ENCODE measurements at regions not wholly inside any gene's neighbourhood (a gene's known extent, or its start where the extent isn't known, plus 50 kb on each side); places are given as distances from the start of the nearest gene placed in this dataset.

- TF ChIP-seq CTCF (IDR thresholded peaks at IDR 0.05) (no peak), POLR2A (IDR thresholded peaks at IDR 0.05) (no peak)
Observed at GRCh38 chr1:17885663-17886320, 130.7 kb downstream of the ACTL8 start.

All from uterus (tissue), 2 donors.